ENCODE measurements at regions not wholly inside any gene's neighbourhood (a gene's known extent, or its start where the extent isn't known, plus 50 kb on each side); places are given as distances from the start of the nearest gene placed in this dataset.

- TF ChIP-seq CTCF (IDR thresholded peaks at IDR 0.05) = no peak
Measured at GRCh38 chr2:187037310-187037709, 188.3 kb upstream of the ZSWIM2 start.

- TF ChIP-seq CTCF (IDR thresholded peaks at IDR 0.05) = no peak
Measured at GRCh38 chr2:187034434-187034833, 185.5 kb upstream of the ZSWIM2 start.

GRCh38 chr2:187024739-187025138 is 175.8 kb upstream of the ZSWIM2 start:
- TF ChIP-seq CTCF (IDR thresholded peaks at IDR 0.05) = no peak

- TF ChIP-seq CTCF (IDR thresholded peaks at IDR 0.05) = no peak
Measured at GRCh38 chr2:187017438-187017837, 168.5 kb upstream of the ZSWIM2 start.

GRCh38 chr2:187013058-187013457 is 164.1 kb upstream of the ZSWIM2 start:
- no peak for TF ChIP-seq CTCF (IDR thresholded peaks at IDR 0.05)

- TF ChIP-seq CTCF (IDR thresholded peaks at IDR 0.05) = no peak
Measured at GRCh38 chr2:187011206-187011832, 162.3 kb upstream of the ZSWIM2 start.

GRCh38 chr2:187009483-187010239 is 160.7 kb upstream of the ZSWIM2 start:
- TF ChIP-seq CTCF (IDR thresholded peaks at IDR 0.05) = no peak

All from LNCAP (cell line).